ENCODE measurements at regions not wholly inside any gene's neighbourhood (a gene's known extent, or its start where the extent isn't known, plus 50 kb on each side); places are given as distances from the start of the nearest gene placed in this dataset.

- TF ChIP-seq, protein P1, sequence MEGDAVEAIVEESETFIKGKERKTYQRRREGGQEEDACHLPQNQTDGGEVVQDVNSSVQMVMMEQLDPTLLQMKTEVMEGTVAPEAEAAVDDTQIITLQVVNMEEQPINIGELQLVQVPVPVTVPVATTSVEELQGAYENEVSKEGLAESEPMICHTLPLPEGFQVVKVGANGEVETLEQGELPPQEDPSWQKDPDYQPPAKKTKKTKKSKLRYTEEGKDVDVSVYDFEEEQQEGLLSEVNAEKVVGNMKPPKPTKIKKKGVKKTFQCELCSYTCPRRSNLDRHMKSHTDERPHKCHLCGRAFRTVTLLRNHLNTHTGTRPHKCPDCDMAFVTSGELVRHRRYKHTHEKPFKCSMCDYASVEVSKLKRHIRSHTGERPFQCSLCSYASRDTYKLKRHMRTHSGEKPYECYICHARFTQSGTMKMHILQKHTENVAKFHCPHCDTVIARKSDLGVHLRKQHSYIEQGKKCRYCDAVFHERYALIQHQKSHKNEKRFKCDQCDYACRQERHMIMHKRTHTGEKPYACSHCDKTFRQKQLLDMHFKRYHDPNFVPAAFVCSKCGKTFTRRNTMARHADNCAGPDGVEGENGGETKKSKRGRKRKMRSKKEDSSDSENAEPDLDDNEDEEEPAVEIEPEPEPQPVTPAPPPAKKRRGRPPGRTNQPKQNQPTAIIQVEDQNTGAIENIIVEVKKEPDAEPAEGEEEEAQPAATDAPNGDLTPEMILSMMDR (IDR thresholded peaks at IDR 0.05), result no peak
- TF ChIP-seq EP300 (IDR thresholded peaks at IDR 0.05), result no peak
- no peak for TF ChIP-seq POLR2A (IDR thresholded peaks at IDR 0.05)
These were observed 219.0 kb upstream of the JARID2 start for GRCh38 chr6:15026832-15027231.
